Type B pancreatic cell (in vitro differentiated cells): ENCODE measurements at regions not wholly inside any gene's neighbourhood (a gene's known extent, or its start where the extent isn't known, plus 50 kb on each side); places are given as distances from the start of the nearest gene placed in this dataset.

Experiments used
- DNase-seq: peaks from one replicate; pipeline ENCODE4 v3.0.0; 2021; ENCODE audit warnings: mixed read lengths; ENCODE audit not compliant: unreplicated experiment; ENCODE audit errors: extremely low spot score
- H3K27ac Mint-ChIP-seq: 2 replicates; pipeline ENCODE4 v1.8.0; 2021; ENCODE audit warnings: mild to moderate bottlenecking, mixed read lengths
- H3K27me3 Mint-ChIP-seq: 2 replicates; pipeline ENCODE4 v1.8.0; 2021; ENCODE audit warnings: mixed read lengths
- H3K36me3 Mint-ChIP-seq: 2 replicates; pipeline ENCODE4 v1.8.0; 2021; ENCODE audit warnings: mixed read lengths
- H3K4me1 Mint-ChIP-seq: one replicate; pipeline ENCODE4 v1.8.0; 2021; ENCODE audit warnings: mixed read lengths; ENCODE audit not compliant: unreplicated experiment
- H3K4me3 Mint-ChIP-seq: 2 replicates; pipeline ENCODE4 v1.8.0; 2021; ENCODE audit warnings: mild to moderate bottlenecking, mixed read lengths
- H3K9me3 Mint-ChIP-seq: 2 replicates; pipeline ENCODE4 v1.8.0; 2021; ENCODE audit warnings: mixed read lengths
- TF ChIP-seq, protein P1 (sequence below): fragments of 200-600 bp; sonication (generic); conservative IDR thresholded peaks from 2 replicates; pipeline ENCODE4 v1.5.0; 2021; ENCODE audit warnings: antibody characterized with exemption, mild to moderate bottlenecking

DNA sequence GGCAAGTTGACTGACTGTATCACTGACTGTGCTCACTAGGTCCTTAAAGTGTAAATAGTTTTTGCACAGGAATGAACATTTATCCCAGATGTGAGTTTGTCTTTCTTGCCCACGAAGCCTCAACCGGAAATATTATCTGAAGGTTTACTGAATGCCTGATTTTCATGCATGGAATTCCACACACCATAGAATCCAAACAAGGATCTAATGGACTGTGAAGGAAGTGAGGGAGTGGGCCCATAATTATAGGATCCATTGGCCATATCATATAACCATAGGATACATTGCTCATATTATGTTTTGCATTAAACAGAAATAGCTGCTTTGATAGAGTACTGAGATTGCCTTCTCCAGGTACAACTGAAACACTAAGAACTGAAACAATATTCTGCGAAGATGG lies 1057.2 kb upstream of the EDIL3 start:
- no peak overlapping the region for H3K27ac Mint-ChIP-seq
- DNase-seq: no peak
- no peaks in the 10 kb centered on the region for H3K9me3 Mint-ChIP-seq
- no peaks in the 10 kb centered on the region for H3K36me3 Mint-ChIP-seq
- no peaks in the 10 kb centered on the region for H3K4me1 Mint-ChIP-seq
- TF ChIP-seq, protein P1, sequence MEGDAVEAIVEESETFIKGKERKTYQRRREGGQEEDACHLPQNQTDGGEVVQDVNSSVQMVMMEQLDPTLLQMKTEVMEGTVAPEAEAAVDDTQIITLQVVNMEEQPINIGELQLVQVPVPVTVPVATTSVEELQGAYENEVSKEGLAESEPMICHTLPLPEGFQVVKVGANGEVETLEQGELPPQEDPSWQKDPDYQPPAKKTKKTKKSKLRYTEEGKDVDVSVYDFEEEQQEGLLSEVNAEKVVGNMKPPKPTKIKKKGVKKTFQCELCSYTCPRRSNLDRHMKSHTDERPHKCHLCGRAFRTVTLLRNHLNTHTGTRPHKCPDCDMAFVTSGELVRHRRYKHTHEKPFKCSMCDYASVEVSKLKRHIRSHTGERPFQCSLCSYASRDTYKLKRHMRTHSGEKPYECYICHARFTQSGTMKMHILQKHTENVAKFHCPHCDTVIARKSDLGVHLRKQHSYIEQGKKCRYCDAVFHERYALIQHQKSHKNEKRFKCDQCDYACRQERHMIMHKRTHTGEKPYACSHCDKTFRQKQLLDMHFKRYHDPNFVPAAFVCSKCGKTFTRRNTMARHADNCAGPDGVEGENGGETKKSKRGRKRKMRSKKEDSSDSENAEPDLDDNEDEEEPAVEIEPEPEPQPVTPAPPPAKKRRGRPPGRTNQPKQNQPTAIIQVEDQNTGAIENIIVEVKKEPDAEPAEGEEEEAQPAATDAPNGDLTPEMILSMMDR: no peak
- H3K27me3 Mint-ChIP-seq: no peaks in the 10 kb centered on the region
- H3K4me3 Mint-ChIP-seq: no peak overlapping the region

DNA sequence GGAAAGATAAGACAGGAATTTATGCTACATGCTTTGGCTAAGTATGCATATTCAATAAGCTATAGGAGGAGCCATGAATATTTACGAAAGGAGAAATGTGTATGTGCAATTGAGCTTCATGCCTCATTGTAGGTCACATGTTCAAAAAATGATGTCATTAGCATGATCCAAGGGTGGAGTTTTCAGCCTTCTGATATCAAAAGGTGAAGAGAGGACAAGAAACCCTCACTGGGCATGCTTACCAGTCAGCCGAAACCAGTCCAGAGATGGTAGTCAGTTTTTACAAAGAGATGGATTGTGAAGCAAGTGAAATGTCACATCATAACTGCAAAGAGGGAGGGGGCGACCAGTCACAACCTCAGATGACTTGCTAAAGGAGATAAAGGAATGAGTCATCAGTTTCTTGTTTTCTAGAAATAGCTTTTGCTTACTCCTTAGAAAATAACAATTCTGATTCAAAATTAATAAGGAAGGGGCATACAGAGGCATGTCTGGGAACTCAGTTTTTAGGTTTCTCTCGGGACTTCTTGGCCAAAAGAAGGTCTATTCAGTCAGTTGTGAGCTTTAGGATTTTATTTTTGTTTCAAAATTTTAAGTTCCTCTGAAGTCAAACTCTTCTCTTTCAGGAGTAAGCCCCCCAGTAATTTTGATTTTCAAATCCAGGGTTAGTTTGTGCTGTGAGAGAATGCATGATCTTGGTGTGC lies 1067.8 kb upstream of the EDIL3 start:
- Mint-ChIP-seq H3K27me3 (no peaks in the 10 kb centered on the region), H3K27ac (peak overlapping the region; percentile 22)

DNA sequence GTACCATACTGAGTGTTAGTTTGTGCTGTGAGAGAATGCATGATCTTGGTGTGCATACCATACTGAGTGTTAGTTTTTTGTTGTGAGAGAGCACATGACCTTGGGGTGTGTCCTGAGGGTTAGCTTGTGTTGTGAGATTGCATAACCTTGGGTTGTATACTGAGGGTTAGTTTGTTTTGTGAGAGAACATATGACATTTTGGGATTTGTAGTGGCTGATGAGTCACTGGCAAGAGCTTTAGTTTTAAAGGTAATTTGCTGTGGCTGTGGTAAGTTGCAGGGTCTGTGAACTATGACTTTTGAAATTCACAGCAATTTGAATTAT lies 1068.3 kb upstream of the EDIL3 start:
- Mint-ChIP-seq H3K36me3 (no peaks in the 10 kb centered on the region), H3K27me3 (no peaks in the 10 kb centered on the region), H3K27ac (peak overlapping the region; percentile 22), H3K9me3 (peaks cover 5% of the 10 kb centered on the region), H3K4me1 (no peaks in the 10 kb centered on the region), H3K4me3 (no peak overlapping the region)
- TF ChIP-seq, protein P1: no peak
- DNase-seq: no peak

More for the DNA sequence above, 1067.8 kb upstream of the EDIL3 start:
- H3K4me3 Mint-ChIP-seq: no peak overlapping the region
- H3K36me3 Mint-ChIP-seq: no peaks in the 10 kb centered on the region
- DNase-seq: no peak
- H3K4me1 Mint-ChIP-seq: no peaks in the 10 kb centered on the region
- H3K9me3 Mint-ChIP-seq: peaks cover 5% of the 10 kb centered on the region
- TF ChIP-seq, protein P1: no peak

DNA sequence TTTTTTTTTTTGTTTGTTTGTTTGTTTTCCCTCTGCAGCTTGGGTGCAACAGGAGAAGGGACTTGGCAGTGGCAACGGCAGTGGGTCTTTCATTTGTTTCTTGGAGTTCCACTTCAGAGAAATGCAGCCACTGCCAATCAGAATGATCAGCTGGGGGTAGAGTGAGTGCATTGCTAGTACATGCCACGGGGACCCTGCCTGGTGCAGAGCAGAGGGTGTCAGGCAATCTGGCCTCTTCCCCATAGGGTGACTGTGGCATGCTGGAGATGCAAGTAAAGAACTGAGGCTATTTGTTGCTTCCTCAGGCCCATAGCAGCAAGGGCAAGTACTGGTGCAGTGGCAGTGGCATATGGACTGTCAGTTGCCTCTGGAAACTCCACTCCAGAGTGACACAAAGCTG lies 1073.6 kb upstream of the EDIL3 start:
- no peaks in the 10 kb centered on the region for H3K9me3 Mint-ChIP-seq
- no peak overlapping the region for H3K27ac Mint-ChIP-seq
- TF ChIP-seq, protein P1: no peak
- H3K27me3 Mint-ChIP-seq: no peaks in the 10 kb centered on the region
- H3K4me1 Mint-ChIP-seq: no peaks in the 10 kb centered on the region
- DNase-seq: no peak
- no peaks in the 10 kb centered on the region for H3K36me3 Mint-ChIP-seq
- no peak overlapping the region for H3K4me3 Mint-ChIP-seq

DNA sequence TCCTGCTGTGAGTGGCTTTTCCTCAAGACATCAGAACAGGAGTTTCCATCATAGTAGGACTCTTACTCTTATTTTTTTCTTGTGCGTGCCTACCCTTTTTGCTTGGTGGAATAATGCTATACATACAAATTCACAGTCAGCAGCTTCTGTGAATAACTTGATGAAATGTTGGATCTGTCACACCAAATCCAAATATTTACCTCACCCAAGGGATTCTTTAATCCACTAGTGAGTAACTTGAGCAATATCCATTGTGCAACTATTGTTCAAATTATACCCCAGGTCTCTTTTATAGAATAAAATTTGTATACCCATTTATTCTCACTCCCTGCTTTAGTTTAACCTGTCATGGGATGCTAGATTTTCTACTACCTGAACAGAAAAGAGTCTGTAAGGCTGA lies 1078.3 kb upstream of the EDIL3 start:
- H3K4me1 Mint-ChIP-seq: no peaks in the 10 kb centered on the region
- H3K4me3 Mint-ChIP-seq: no peak overlapping the region
- H3K36me3 Mint-ChIP-seq: no peaks in the 10 kb centered on the region
- H3K9me3 Mint-ChIP-seq: peaks cover under 1% of the 10 kb centered on the region
- DNase-seq: no peak
- no peak overlapping the region for H3K27ac Mint-ChIP-seq
- H3K27me3 Mint-ChIP-seq: no peaks in the 10 kb centered on the region
- TF ChIP-seq, protein P1: no peak

- Mint-ChIP-seq H3K4me1 (no peaks in the 10 kb centered on the region), H3K27ac (no peak overlapping the region), H3K36me3 (no peaks in the 10 kb centered on the region), H3K9me3 (peaks cover 4% of the 10 kb centered on the region), H3K27me3 (no peaks in the 10 kb centered on the region), H3K4me3 (no peak overlapping the region)
- TF ChIP-seq, protein P1: no peak
- no peak for DNase-seq
Observed at GRCh38 chr5:85466423-85466822, 1081.7 kb upstream of the EDIL3 start.
